NOMO-1 (cell line): ENCODE measurements at regions not wholly inside any gene's neighbourhood (a gene's known extent, or its start where the extent isn't known, plus 50 kb on each side); places are given as distances from the start of the nearest gene placed in this dataset.

Experiments used
- DNase-seq, 2 experiments: peaks; one replicate each; lab custom pipeline; 2025; ENCODE audit not compliant: unreplicated experiment in 2 of 2; lab: John Stamatoyannopoulos, UW

GRCh38 chr5:141753143-141753970 is 71.3 kb upstream of the ARAP3 start:
- DNase-seq, result no peak

DNA sequence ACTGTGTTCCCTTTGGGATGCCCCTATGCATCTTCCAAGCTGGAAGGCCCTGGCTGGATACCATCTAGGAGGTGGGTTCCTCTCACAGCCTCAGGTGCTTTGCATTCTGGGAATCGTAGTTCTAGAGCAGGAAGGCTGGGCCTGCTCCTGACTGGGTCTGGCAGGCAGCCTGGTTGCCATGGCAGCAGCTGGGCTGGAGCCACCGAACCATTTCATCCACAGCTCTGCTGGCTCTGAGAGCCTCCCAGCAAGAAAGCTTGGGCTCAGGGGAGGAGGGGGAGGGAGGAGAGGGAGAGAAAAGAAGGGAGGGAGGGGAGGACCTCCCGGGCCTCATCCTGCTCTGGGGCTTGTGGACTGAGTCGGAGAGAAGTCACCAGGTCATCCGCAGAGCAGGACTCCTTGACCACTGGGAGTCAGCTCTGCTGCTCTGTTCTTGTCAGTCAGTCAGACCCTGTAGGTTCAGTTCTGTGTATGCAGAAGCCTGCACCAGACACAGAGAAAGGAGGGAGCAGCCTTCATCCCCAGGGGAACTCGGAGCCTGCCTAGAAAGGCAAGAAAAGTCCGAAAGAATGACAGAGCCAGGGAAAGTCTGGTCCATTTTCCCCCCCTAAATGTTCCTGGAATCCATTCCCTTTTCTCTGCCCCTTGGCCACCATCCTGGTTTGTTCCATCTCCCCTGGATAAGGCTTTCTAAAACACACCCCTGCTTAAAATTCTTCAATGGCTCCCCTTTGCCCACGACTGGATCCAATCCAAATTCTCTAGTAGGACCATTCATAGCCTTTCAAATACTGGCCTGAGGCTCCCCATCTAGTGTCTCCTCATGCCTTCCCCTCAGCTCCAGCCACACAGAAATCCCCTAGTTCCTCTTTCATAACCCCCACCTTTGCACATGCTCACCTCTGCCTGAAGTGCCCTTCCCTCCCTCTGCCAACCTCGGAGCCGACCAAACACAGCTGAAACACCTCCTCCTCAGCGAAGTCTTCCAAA is 65.4 kb upstream of the ARAP3 start:
- DNase-seq, result no peak

GRCh38 chr5:141746395-141746794 is 64.4 kb upstream of the ARAP3 start:
- no peak for DNase-seq

DNA sequence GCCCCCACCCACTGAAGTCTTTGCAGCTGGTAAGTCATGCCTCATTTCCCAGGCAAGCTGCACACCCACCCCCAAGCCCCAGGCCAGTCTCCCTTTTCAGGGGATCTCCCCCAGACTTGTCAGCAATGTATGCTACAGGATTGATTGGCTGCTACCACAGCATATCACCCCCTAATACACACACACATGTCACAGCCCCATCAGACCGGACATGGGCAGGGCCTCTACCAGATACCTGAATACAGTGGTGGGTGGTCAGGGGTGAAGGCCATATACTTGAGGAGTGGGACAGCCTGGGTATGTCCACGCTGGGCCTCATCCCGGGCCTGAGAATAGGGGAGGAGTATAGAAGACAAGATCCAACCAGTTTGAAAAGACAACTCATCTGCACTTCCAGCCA is 63.4 kb upstream of the ARAP3 start:
- no peak for DNase-seq

- DNase-seq, result no peak
Observed at GRCh38 chr5:141743866-141744272, 61.8 kb upstream of the ARAP3 start.

DNA sequence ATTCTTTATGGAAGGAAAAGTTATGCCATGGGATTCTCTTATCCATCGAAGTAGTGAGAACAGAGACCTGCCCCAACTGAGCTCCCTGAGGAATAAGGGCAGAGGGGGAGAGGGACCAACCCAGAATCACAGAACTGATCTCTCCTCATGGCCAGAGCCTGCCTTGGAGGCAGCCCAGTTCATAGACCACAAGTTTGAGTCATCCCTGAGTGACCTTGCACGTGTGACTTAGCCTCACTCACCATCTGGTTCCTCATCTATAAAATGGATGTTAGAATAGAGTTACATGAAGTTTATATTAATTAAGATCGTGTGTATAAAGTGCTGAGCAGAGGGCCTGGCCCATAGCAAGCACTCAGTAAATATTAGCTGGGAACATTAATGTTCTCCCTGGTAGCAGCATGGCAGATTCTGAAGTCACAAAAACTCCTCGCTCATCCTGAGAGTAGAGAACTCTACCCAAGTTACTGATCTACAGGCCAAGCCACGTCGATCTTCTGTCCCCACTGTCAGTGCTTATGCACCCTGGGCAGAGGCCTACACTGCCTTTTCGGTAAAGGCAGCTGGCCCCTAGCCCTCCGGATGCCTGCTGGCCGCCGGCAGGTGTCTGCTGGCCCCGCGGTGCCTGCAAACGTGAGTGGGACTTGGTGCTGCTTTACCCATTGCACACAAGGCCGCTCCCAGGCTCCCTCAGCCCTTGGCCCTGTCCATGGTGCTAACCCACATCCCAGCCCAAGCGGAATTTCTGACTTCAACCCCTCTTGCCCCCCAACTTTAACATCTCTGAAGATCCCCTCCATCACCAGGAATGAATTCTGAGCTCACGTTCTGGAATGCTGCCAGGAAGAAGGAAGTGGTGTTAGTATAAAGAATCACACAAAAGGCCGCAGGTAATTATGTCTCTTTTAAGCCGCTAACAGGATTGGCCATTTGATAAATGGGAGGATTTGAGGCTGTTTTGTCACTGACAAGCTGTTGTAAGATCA is 61.1 kb upstream of the ARAP3 start:
- DNase-seq, result no peak

- DNase-seq, result no peak
Observed at GRCh38 chr5:141742144-141742543, 60.1 kb upstream of the ARAP3 start.

- no peak for DNase-seq
Observed at GRCh38 chr5:141740885-141741284, 58.9 kb upstream of the ARAP3 start.

DNA sequence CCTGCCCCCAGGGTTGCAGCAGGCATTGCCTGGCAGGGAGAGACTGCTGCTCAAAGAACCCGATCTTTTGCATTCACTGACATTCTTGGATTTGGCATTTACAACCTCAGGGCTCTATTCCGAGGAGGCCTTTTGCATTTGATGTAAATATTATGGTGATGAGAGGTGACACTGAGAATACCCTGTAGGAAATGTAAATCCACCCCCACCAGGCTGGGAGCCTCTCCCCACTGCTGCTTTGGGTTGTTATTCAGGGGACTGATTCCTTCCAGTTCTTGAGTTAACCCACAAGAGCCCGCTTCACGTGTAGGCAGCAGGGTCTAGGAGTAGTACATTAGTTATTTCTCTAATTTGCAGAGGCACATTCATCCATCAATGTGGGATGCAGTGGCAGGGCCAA is 55.5 kb upstream of the ARAP3 start:
- DNase-seq, result no peak

DNA sequence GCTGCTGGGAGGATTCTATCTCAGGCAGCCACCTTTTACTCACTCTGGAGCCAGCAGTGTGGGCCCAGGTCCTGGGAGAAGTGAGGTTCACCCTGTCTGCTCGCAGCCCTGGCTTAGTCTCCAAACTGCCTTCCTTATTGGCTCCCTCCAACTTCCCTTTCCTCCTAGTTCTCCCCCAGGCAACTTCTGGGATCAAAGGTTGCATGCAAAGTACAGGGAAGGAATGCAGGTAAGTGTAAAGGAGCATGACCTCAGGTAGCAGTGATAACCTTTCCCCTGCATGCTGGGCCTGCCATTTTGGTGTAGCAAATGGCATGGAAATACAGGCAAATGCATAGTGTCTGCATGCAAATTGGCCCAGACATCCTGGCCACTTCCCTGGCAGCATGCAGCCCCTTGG is 53.8 kb upstream of the ARAP3 start:
- no peak for DNase-seq

DNA sequence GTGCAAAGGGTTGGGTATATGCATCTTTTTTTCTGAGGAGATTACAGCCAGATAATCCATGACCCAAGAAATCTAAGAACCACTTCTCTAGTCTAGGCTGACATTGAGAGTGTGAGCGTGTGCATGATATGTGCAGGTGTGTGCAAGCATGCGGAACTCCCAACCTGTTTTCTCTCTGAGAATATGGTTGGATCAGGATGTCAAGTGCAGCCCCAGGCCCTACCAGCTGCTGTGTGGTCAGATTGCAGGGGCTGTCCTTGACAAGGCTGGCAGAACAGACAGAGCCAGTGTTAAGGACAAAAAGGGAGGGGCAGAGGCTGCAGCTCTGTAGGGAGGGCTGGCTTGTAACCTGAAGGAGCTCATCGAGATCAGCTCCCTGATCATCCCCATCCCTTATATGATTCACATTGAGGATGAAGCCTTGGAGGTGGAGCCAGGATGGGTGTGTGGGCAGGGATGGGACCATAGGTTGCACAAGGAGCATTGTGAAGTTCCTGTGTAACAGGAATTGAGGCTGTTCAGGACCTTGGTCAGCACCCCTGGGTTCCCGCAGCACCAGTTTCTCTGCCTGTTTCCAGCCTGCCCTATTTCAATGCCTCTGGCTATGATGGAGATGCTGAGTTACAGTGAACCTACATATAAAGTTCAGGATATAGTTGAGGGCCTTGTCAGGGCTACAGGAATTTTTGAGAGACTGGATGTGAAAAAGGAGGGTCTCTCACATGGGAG is 52.6 kb upstream of the ARAP3 start:
- DNase-seq, result peak; percentile 4 to 16

DNA sequence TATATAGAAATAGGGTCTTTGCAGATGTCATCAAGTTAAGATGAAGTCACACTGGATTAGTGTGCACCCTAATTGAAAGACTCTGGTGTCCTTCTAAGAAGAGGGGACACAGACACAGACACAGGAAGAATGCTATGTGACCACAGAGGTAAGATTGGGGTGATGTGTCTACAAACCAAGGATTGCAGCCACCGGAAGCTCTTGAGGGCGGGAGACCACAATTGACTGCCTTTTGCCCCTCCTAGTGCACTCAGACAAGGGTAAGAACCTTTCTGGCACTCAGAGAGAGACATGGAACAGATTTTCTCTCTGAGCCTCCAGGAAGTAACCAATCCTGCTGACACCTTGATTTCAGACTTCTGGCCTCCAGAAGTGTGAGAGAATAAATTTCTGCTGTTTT is 51.2 kb upstream of the ARAP3 start:
- DNase-seq, result no peak

DNA sequence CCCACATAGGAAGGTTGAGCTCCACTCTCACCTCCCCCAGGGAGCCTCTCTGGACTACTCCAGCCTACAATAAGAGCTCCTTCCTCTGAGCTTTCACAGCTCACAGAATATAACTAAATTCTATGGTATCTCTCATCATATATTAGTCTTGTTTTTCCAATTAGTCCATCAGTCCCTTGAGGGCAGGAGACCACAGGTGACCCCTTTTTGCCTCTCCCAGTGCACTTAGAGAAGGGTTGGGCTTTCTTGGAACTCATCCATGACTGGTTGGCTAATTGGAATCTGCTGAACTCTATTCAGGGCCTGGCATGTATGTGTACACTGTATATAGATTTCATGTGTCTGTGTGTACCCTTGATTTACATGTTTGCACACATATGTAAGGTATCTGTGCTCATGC is 50.4 kb upstream of the ARAP3 start:
- DNase-seq, result no peak
